SK-N-SH (cell line): ENCODE measurements at regions not wholly inside any gene's neighbourhood (a gene's known extent, or its start where the extent isn't known, plus 50 kb on each side); places are given as distances from the start of the nearest gene placed in this dataset.

ENCODE experiments used
- EZH2phosphoT487 ChIP-seq: fragments of 200-600 bp; sonication (generic); IDR thresholded peaks from 2 replicates; pipeline ENCODE4 v1.6.1; 2017; ENCODE audit warnings: low read depth, mixed run types, mild to moderate bottlenecking, antibody characterized with exemption, moderate library complexity, borderline replicate concordance
- GABPA ChIP-seq: IDR thresholded peaks from 2 replicates; pipeline ENCODE4 v1.4.0; 2012; ENCODE audit warnings: low read depth, mild to moderate bottlenecking
- JUND ChIP-seq: IDR thresholded peaks from 2 replicates; pipeline ENCODE4 v1.4.0; 2012
- NRF1 ChIP-seq: IDR thresholded peaks from 2 replicates; pipeline ENCODE4 v1.6.1; 2012; ENCODE audit warnings: low read depth, mild to moderate bottlenecking, low read length
- RAD21 ChIP-seq: IDR thresholded peaks from 2 replicates; pipeline ENCODE4 v1.6.1; 2012; ENCODE audit warnings: mild to moderate bottlenecking, low read length
- RCOR1 ChIP-seq: fragments of 150-350 bp; IDR thresholded peaks from 2 replicates; pipeline ENCODE4 v1.6.1; 2017; ENCODE audit warnings: antibody characterized with exemption, low read length
- SMC3 ChIP-seq: IDR thresholded peaks from 2 replicates; pipeline ENCODE4 v1.6.1; 2012; ENCODE audit warnings: low read depth, low read length, improper control_type of control experiment
- YY1 ChIP-seq: IDR thresholded peaks from 2 replicates; pipeline ENCODE4 v1.4.0; 2012; ENCODE audit warnings: low read depth, mild to moderate bottlenecking
- TF ChIP-seq, protein P1 (sequence below): IDR thresholded peaks from 2 replicates; pipeline ENCODE4 v1.4.0; 2012; ENCODE audit warnings: low read depth, borderline replicate concordance
- TF ChIP-seq, protein P2 (sequence below): fragments of 200-600 bp; sonication (generic); IDR thresholded peaks from 2 replicates; pipeline ENCODE4 v1.6.1; 2017; ENCODE audit warnings: antibody characterized with exemption, mild to moderate bottlenecking, moderate library complexity
- TF ChIP-seq, protein P3 (sequence below): IDR thresholded peaks from 2 replicates; pipeline ENCODE4 v1.6.1; 2012; ENCODE audit warnings: mild to moderate bottlenecking, low read depth, low read length, moderate library complexity

DNA sequence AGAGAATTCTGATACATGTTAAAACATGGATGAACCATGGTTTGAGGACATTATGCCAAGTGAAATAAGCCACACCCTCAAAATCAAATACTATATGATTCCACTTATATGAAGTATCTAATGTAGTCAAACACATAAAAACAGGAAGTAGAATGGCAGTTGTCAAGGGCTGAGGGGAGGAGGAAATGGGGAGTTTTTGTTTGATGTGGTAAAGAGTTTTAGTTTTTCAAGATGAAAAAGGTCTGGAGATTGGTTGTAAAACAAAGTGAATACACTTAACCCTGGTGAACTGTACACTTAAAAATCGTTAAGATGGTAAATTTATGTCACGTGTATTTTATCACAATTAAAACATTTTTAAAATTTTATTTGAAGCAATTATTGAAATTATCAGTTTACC is 127.4 kb upstream of the GRIK2 start:
- no peak for TF ChIP-seq RCOR1
- TF ChIP-seq, protein P1, sequence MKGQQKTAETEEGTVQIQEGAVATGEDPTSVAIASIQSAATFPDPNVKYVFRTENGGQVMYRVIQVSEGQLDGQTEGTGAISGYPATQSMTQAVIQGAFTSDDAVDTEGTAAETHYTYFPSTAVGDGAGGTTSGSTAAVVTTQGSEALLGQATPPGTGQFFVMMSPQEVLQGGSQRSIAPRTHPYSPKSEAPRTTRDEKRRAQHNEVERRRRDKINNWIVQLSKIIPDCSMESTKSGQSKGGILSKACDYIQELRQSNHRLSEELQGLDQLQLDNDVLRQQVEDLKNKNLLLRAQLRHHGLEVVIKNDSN, result no peak
- TF ChIP-seq, protein P2, sequence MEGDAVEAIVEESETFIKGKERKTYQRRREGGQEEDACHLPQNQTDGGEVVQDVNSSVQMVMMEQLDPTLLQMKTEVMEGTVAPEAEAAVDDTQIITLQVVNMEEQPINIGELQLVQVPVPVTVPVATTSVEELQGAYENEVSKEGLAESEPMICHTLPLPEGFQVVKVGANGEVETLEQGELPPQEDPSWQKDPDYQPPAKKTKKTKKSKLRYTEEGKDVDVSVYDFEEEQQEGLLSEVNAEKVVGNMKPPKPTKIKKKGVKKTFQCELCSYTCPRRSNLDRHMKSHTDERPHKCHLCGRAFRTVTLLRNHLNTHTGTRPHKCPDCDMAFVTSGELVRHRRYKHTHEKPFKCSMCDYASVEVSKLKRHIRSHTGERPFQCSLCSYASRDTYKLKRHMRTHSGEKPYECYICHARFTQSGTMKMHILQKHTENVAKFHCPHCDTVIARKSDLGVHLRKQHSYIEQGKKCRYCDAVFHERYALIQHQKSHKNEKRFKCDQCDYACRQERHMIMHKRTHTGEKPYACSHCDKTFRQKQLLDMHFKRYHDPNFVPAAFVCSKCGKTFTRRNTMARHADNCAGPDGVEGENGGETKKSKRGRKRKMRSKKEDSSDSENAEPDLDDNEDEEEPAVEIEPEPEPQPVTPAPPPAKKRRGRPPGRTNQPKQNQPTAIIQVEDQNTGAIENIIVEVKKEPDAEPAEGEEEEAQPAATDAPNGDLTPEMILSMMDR, result no peak
- TF ChIP-seq JUND, result no peak
- no peak for TF ChIP-seq GABPA
- TF ChIP-seq NRF1, result no peak
- TF ChIP-seq RAD21, result no peak
- TF ChIP-seq SMC3, result no peak
- TF ChIP-seq, protein P3, sequence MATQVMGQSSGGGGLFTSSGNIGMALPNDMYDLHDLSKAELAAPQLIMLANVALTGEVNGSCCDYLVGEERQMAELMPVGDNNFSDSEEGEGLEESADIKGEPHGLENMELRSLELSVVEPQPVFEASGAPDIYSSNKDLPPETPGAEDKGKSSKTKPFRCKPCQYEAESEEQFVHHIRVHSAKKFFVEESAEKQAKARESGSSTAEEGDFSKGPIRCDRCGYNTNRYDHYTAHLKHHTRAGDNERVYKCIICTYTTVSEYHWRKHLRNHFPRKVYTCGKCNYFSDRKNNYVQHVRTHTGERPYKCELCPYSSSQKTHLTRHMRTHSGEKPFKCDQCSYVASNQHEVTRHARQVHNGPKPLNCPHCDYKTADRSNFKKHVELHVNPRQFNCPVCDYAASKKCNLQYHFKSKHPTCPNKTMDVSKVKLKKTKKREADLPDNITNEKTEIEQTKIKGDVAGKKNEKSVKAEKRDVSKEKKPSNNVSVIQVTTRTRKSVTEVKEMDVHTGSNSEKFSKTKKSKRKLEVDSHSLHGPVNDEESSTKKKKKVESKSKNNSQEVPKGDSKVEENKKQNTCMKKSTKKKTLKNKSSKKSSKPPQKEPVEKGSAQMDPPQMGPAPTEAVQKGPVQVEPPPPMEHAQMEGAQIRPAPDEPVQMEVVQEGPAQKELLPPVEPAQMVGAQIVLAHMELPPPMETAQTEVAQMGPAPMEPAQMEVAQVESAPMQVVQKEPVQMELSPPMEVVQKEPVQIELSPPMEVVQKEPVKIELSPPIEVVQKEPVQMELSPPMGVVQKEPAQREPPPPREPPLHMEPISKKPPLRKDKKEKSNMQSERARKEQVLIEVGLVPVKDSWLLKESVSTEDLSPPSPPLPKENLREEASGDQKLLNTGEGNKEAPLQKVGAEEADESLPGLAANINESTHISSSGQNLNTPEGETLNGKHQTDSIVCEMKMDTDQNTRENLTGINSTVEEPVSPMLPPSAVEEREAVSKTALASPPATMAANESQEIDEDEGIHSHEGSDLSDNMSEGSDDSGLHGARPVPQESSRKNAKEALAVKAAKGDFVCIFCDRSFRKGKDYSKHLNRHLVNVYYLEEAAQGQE, result no peak
- no peak for TF ChIP-seq YY1
- TF ChIP-seq EZH2phosphoT487, result no peak
